IMR-90 (cell line): ENCODE measurements at regions not wholly inside any gene's neighbourhood (a gene's known extent, or its start where the extent isn't known, plus 50 kb on each side); places are given as distances from the start of the nearest gene placed in this dataset.

Experiments
- ATAC-seq: fragments of 200-7000 bp; cut with Tn5 transposase; 2 replicates; pipeline ENCODE4 v1.9.1; 2020; ENCODE audit warnings: low read depth, mild to moderate bottlenecking, moderate library complexity
- BruUV-seq: library from RNA; stranded (reverse); fragments of 400-500 nt; replicated peaks from 2 replicates; lab custom pipeline; 2021; lab: Mats Ljungman, UMichigan
- CTCF ChIA-PET: fragments of 300-600 bp; formaldehyde crosslinking; extraction: SDS; loops from one replicate; lab custom pipeline; 2021; ENCODE audit warnings: antibody characterized with exemption; lab: Yijun Ruan, JAX
- POLR2A ChIA-PET: fragments of 300-600 bp; sonication (Branson Sonifier 250); formaldehyde crosslinking; loops from one replicate; lab custom pipeline; 2022; ENCODE audit warnings: antibody characterized with exemption; ENCODE audit not compliant: unreplicated experiment; lab: Charles Lee
- DNase-seq: peaks from one replicate; pipeline ENCODE4 v3.0.0; 2013
- H2AFZ ChIP-seq: replicated peaks from 2 replicates; pipeline ENCODE3; 2013; ENCODE audit warnings: low read length, mild to moderate bottlenecking; ENCODE audit not compliant: poor library complexity
- H2AK5ac ChIP-seq: 2 replicates; pipeline ENCODE4 v1.6.1; 2013; ENCODE audit warnings: low read depth, low read length, inconsistent platforms
- H2AK9ac ChIP-seq: replicated peaks from 2 replicates; pipeline ENCODE3; 2013; ENCODE audit warnings: mild to moderate bottlenecking, low read depth, low read length, moderate library complexity; ENCODE audit not compliant: poor library complexity
- H2BK120ac ChIP-seq: 2 replicates; pipeline ENCODE4 v1.6.1; 2013; ENCODE audit warnings: low read depth, low read length, inconsistent platforms
- H2BK15ac ChIP-seq: 3 replicates; pipeline ENCODE4 v1.6.1; 2013; ENCODE audit warnings: low read depth, low read length, inconsistent platforms
- H2BK20ac ChIP-seq: 2 replicates; pipeline ENCODE4 v1.6.1; 2013; ENCODE audit warnings: low read depth, mild to moderate bottlenecking, inconsistent platforms, low read length, moderate library complexity
- H2BK5ac ChIP-seq: 2 replicates; pipeline ENCODE4 v1.6.1; 2013; ENCODE audit warnings: mild to moderate bottlenecking, low read depth, low read length, inconsistent platforms; ENCODE audit not compliant: poor library complexity, severe bottlenecking
- H3K14ac ChIP-seq: replicated peaks from 2 replicates; pipeline ENCODE4 v1.6.1; 2013; ENCODE audit warnings: low read depth, low read length, inconsistent platforms
- H3K18ac ChIP-seq: 2 replicates; pipeline ENCODE4 v1.6.1; 2013; ENCODE audit warnings: low read depth, low read length, control low read depth
- H3K23ac ChIP-seq: 2 replicates; pipeline ENCODE4 v1.6.1; 2013; ENCODE audit warnings: low read depth, low read length, inconsistent platforms
- H3K27ac ChIP-seq: 2 replicates; pipeline ENCODE4 v1.5.1; 2013; ENCODE audit warnings: mild to moderate bottlenecking, control low read depth, low read length; ENCODE audit not compliant: insufficient read depth
- H3K27me3 ChIP-seq: 2 replicates; pipeline ENCODE4 v1.6.1; 2013; ENCODE audit warnings: low read length; ENCODE audit not compliant: control insufficient read depth, insufficient read depth
- H3K36me3 ChIP-seq: 2 replicates; pipeline ENCODE4 v1.6.1; 2013; ENCODE audit warnings: low read length, mixed read lengths; ENCODE audit not compliant: control insufficient read depth, insufficient read depth
- H3K4ac ChIP-seq: 2 replicates; pipeline ENCODE4 v1.6.1; 2013; ENCODE audit warnings: low read depth, low read length, inconsistent platforms
- H3K4me1 ChIP-seq: 2 replicates; pipeline ENCODE4 v1.6.1; 2013; ENCODE audit warnings: low read length, mixed read lengths; ENCODE audit not compliant: control insufficient read depth, insufficient read depth
- H3K4me2 ChIP-seq: 2 replicates; pipeline ENCODE4 v1.6.1; 2013; ENCODE audit warnings: low read depth, mild to moderate bottlenecking, control low read depth, low read length, moderate library complexity
- H3K4me3 ChIP-seq: 2 replicates; pipeline ENCODE4 v1.5.1; 2013; ENCODE audit warnings: low read depth, mild to moderate bottlenecking, control low read depth, low read length, moderate library complexity; ENCODE audit not compliant: insufficient read depth
- H3K56ac ChIP-seq: 2 replicates; pipeline ENCODE4 v1.6.1; 2013; ENCODE audit warnings: low read length, inconsistent platforms; ENCODE audit not compliant: insufficient read depth; ENCODE audit errors: extremely low read depth
- H3K79me1 ChIP-seq, 2 experiments: 2 replicates each; pipeline ENCODE4 v1.6.1; 2013; ENCODE audit warnings: low read length in 2 of 2, inconsistent platforms in 1 of 2, low read depth in 1 of 2
- H3K9ac ChIP-seq: 2 replicates; pipeline ENCODE4 v1.6.1; 2013; ENCODE audit warnings: low read depth, low read length, control low read depth
- H3K9me1 ChIP-seq: 2 replicates; pipeline ENCODE4 v1.6.1; 2013; ENCODE audit warnings: low read length, inconsistent platforms; ENCODE audit not compliant: insufficient read depth
- H3K9me3 ChIP-seq: 2 replicates; pipeline ENCODE4 v1.6.1; 2013; ENCODE audit warnings: low read length; ENCODE audit not compliant: control insufficient read depth, insufficient read depth
- H4K20me1 ChIP-seq: 2 replicates; pipeline ENCODE4 v1.6.1; 2013; ENCODE audit warnings: low read length, inconsistent platforms; ENCODE audit not compliant: insufficient read depth
- H4K5ac ChIP-seq: 2 replicates; pipeline ENCODE4 v1.6.1; 2013; ENCODE audit warnings: mild to moderate bottlenecking, low read depth, low read length, control low read depth
- H4K8ac ChIP-seq, 2 experiments: 2 replicates each; pipeline ENCODE4 v1.6.1; 2013; ENCODE audit warnings: low read depth in 2 of 2, low read length in 2 of 2, control low read depth in 1 of 2, inconsistent platforms in 1 of 2
- H4K91ac ChIP-seq: 2 replicates; pipeline ENCODE4 v1.6.1; 2013; ENCODE audit warnings: low read depth, low read length, inconsistent platforms; ENCODE audit not compliant: insufficient read depth
- BHLHE40 ChIP-seq: fragments of 150-350 bp; IDR thresholded peaks from 2 replicates; pipeline ENCODE4 v1.6.1; 2016; ENCODE audit warnings: mild to moderate bottlenecking, low read depth, low read length
- CEBPB ChIP-seq: IDR thresholded peaks from 2 replicates; pipeline ENCODE4 v1.6.1; 2012; ENCODE audit warnings: low read depth, low read length, improper control_type of control experiment
- CHD1 ChIP-seq: IDR thresholded peaks from 2 replicates; pipeline ENCODE4 v1.6.1; 2012; ENCODE audit warnings: low read depth, low read length, improper control_type of control experiment
- FOS ChIP-seq: fragments of 150-350 bp; IDR thresholded peaks from 2 replicates; pipeline ENCODE4 v1.6.1; 2016; ENCODE audit warnings: low read depth, low read length
- MAFK ChIP-seq: IDR thresholded peaks from 2 replicates; pipeline ENCODE4 v1.6.1; 2012; ENCODE audit warnings: low read depth, low read length, improper control_type of control experiment
- MAZ ChIP-seq: IDR thresholded peaks from 2 replicates; pipeline ENCODE4 v1.6.1; 2012; ENCODE audit warnings: low read depth, mild to moderate bottlenecking, low read length, improper control_type of control experiment, moderate library complexity, borderline replicate concordance
- MXI1 ChIP-seq: IDR thresholded peaks from 2 replicates; pipeline ENCODE4 v1.6.1; 2012; ENCODE audit warnings: low read depth, mild to moderate bottlenecking, low read length, moderate library complexity, borderline replicate concordance
- NFE2L2 ChIP-seq: fragments of 150-350 bp; IDR thresholded peaks from 2 replicates; pipeline ENCODE4 v1.6.1; 2016; ENCODE audit warnings: low read depth, mild to moderate bottlenecking, low read length
- POLR2A ChIP-seq: IDR thresholded peaks from 2 replicates; pipeline ENCODE4 v1.6.1; 2012; ENCODE audit warnings: mild to moderate bottlenecking, low read depth, low read length
- RAD21 ChIP-seq: IDR thresholded peaks from 2 replicates; pipeline ENCODE4 v1.6.1; 2012; ENCODE audit warnings: low read length, improper control_type of control experiment
- RCOR1 ChIP-seq: IDR thresholded peaks from 2 replicates; pipeline ENCODE4 v1.6.1; 2012; ENCODE audit warnings: mild to moderate bottlenecking, low read length, improper control_type of control experiment; ENCODE audit not compliant: insufficient replicate concordance
- RFX5 ChIP-seq: IDR thresholded peaks from 2 replicates; pipeline ENCODE4 v1.8.0; 2012; ENCODE audit warnings: low read depth, mild to moderate bottlenecking, low read length, moderate library complexity
- SMC3 ChIP-seq: fragments of 150-350 bp; IDR thresholded peaks from 2 replicates; pipeline ENCODE4 v1.6.1; 2016; ENCODE audit warnings: low read depth, mild to moderate bottlenecking, antibody characterized with exemption, low read length, moderate library complexity
- USF2 ChIP-seq: fragments of 150-350 bp; IDR thresholded peaks from 2 replicates; pipeline ENCODE4 v1.6.1; 2017; ENCODE audit warnings: mild to moderate bottlenecking, antibody characterized with exemption, low read length, low read depth
- WGBS, 2 experiments: methylation state at CpG; one replicate each; pipeline versions ENCODE4 v1.1.5 to v1.1.7; 2013; ENCODE audit warnings: missing lambda C conversion rate in 2 of 2; ENCODE audit not compliant: insufficient read length in 1 of 2; ENCODE audit errors: extremely low coverage in 2 of 2; 5-methylcytosine and 5-hydroxymethylcytosine counted together
- dilution Hi-C: fragments of 300-500 bp; cut with HindIII; formaldehyde crosslinking; loops from one replicate; pipeline ENCODE4 v1.14.3; 2018; ENCODE audit warnings: low sequenced_read_pairs; ENCODE audit not compliant: unreplicated experiment
- in situ Hi-C: fragments of 300-500 bp; cut with MboI; formaldehyde crosslinking; loops from 3 replicates; pipeline ENCODE4 v1.14.3; 2019; ENCODE audit warnings: low sequenced_read_pairs, inconsistent platforms, mixed read lengths
- intact Hi-C: fragments of 100-400 bp; cut with micrococcal nuclease; formaldehyde crosslinking; loops from 2 replicates; pipeline ENCODE4 v1.10.0; 2022
- TF ChIP-seq, protein P1 (sequence below): conservative IDR thresholded peaks from 2 replicates; pipeline ENCODE4 v1.5.1; 2012; ENCODE audit warnings: mild to moderate bottlenecking, low read depth, low read length, improper control_type of control experiment
- TF ChIP-seq, protein P2 (sequence below): fragments of 150-350 bp; IDR thresholded peaks from 2 replicates; pipeline ENCODE4 v1.6.1; 2016; ENCODE audit warnings: low read depth, mild to moderate bottlenecking, low read length, moderate library complexity, borderline replicate concordance

DNA sequence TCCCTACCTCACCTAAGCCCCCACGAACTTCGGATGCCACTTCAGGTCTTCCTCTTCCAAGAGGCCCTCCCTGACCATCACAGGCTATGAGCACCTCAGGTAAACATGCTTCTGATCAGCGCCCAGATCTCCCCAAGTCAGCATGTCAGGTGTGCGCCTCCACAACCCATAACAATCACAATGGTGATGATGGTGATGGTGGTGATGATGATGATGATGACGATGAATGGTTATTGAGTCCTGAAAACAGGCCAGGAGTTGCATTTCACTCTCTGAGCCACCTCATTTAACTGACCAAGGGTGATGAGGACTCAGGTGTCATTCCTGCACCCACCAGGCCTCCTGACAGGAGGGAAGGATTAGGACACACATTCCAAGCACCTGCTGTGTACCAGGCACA lies 426.6 kb upstream of the SULF2 start:
- Histone ChIP-seq H4K20me1 (no peaks in the 10 kb centered on the region), H2BK5ac (no peak overlapping the region), H2BK120ac (no peak overlapping the region), H3K9me3 (no peaks in the 10 kb centered on the region), H3K4ac (no peak overlapping the region), H2AK5ac (no peak overlapping the region), H3K56ac (no peak overlapping the region), H3K23ac (no peak overlapping the region), H2BK15ac (no peak overlapping the region), H2BK20ac (no peak overlapping the region), H3K4me3 (no peak overlapping the region), H2AK9ac (no peak overlapping the region), H3K18ac (no peak overlapping the region), H3K27ac (no peak overlapping the region), H3K79me1 (no peaks in the 10 kb centered on the region), H3K14ac (no peak overlapping the region), H3K4me1 (no peaks in the 10 kb centered on the region), H3K4me2 (no peak overlapping the region), H4K91ac (no peak overlapping the region), H4K8ac (no peak overlapping the region), H3K9ac (no peak overlapping the region), H2AFZ (no peak overlapping the region), H3K36me3 (no peaks in the 10 kb centered on the region), H3K9me1 (no peaks in the 10 kb centered on the region), H3K27me3 (no peaks in the 10 kb centered on the region; the same call in 1 of the 2 replicates), H4K5ac (no peak overlapping the region)
- intact Hi-C loops: no loop called here
- no peak for ATAC-seq
- ChIA-PET CTCF (no interaction called here), POLR2A (no interaction called here)
- BruUV-seq: no TSS peak
- WGBS, 2 experiments: no CpG with 5 or more reads among the region's 5 CpGs
- DNase-seq: no peak
- in situ Hi-C loops: no loop called here
- TF ChIP-seq RFX5 (no peak), MAFK (no peak), MXI1 (no peak), FOS (no peak), USF2 (no peak), CEBPB (no peak), SMC3 (no peak), NFE2L2 (no peak), BHLHE40 (no peak), MAZ (no peak), POLR2A (no peak), CHD1 (no peak), RCOR1 (no peak), RAD21 (no peak)
- TF ChIP-seq, protein P1, sequence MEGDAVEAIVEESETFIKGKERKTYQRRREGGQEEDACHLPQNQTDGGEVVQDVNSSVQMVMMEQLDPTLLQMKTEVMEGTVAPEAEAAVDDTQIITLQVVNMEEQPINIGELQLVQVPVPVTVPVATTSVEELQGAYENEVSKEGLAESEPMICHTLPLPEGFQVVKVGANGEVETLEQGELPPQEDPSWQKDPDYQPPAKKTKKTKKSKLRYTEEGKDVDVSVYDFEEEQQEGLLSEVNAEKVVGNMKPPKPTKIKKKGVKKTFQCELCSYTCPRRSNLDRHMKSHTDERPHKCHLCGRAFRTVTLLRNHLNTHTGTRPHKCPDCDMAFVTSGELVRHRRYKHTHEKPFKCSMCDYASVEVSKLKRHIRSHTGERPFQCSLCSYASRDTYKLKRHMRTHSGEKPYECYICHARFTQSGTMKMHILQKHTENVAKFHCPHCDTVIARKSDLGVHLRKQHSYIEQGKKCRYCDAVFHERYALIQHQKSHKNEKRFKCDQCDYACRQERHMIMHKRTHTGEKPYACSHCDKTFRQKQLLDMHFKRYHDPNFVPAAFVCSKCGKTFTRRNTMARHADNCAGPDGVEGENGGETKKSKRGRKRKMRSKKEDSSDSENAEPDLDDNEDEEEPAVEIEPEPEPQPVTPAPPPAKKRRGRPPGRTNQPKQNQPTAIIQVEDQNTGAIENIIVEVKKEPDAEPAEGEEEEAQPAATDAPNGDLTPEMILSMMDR: no peak
- TF ChIP-seq, protein P2, sequence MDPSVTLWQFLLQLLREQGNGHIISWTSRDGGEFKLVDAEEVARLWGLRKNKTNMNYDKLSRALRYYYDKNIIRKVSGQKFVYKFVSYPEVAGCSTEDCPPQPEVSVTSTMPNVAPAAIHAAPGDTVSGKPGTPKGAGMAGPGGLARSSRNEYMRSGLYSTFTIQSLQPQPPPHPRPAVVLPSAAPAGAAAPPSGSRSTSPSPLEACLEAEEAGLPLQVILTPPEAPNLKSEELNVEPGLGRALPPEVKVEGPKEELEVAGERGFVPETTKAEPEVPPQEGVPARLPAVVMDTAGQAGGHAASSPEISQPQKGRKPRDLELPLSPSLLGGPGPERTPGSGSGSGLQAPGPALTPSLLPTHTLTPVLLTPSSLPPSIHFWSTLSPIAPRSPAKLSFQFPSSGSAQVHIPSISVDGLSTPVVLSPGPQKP: no peak
- dilution Hi-C loops: no loop called here
